Prostate gland (tissue), 2 donors: ENCODE measurements at regions not wholly inside any gene's neighbourhood (a gene's known extent, or its start where the extent isn't known, plus 50 kb on each side); places are given as distances from the start of the nearest gene placed in this dataset.

Experiments used
- DNase-seq: peaks from one replicate; pipeline ENCODE4 v3.0.0-alpha.2; 2019; ENCODE audit warnings: low spot score
- H3K27ac ChIP-seq, 2 donors: fragments of 200-600 bp; sonication (generic); 2 replicates each; pipeline ENCODE4 v1.5.1; 2017 to 2019
- H3K27me3 ChIP-seq: fragments of 200-600 bp; sonication (generic); replicated peaks from 2 replicates; pipeline ENCODE4 v1.5.1; 2019; ENCODE audit not compliant: insufficient read depth
- H3K36me3 ChIP-seq, 2 donors: fragments of 200-600 bp; sonication (generic); 1 replicate in 1 of 2; 2 replicates in 1 of 2; pipeline versions ENCODE4 v1.5.1 to v1.8.1; 2017 to 2019
- H3K4me1 ChIP-seq: fragments of 200-600 bp; sonication (generic); replicated peaks from 2 replicates; pipeline ENCODE4 v1.5.1; 2019
- H3K4me3 ChIP-seq, 2 donors: fragments of 200-600 bp; sonication (generic); 2 replicates each; pipeline ENCODE4 v1.5.1; 2017 to 2019
- H3K9me3 ChIP-seq: fragments of 200-600 bp; sonication (generic); 2 replicates; pipeline ENCODE4 v1.5.1; 2017
- CTCF ChIP-seq, 4 experiments: fragments of 200-600 bp in 2 of 4; fragments of 450-650 bp in 2 of 4; sonication (generic) in 2 of 4; IDR thresholded peaks; 1 replicate in 3 of 4; 2 replicates in 1 of 4; pipeline ENCODE4 v1.5.1; 2016 to 2019; ENCODE audit warnings: antibody characterized with exemption in 4 of 4, mild to moderate bottlenecking in 2 of 4, moderate library complexity in 2 of 4
- POLR2A ChIP-seq: fragments of 450-650 bp; IDR thresholded peaks from one replicate; pipeline ENCODE4 v1.6.1; 2016; ENCODE audit warnings: antibody characterized with exemption, mild to moderate bottlenecking
- POLR2AphosphoS5 ChIP-seq: sonication (generic); formaldehyde crosslinking; IDR thresholded peaks from one replicate; pipeline ENCODE4 v1.6.1; 2017; ENCODE audit warnings: antibody characterized with exemption
- WGBS: methylation state at CpG from one replicate; pipeline ENCODE4 v1.1.5; 2018; 5-methylcytosine and 5-hydroxymethylcytosine counted together
- intact Hi-C: fragments of 100-400 bp; cut with DNase I; formaldehyde crosslinking; loops from one replicate; pipeline ENCODE4 v1.14.2; 2022

- TF ChIP-seq POLR2AphosphoS5 (no peak), CTCF (IDR thresholded peaks at IDR 0.05) (no peak), POLR2A (no peak)
- WGBS: 53% methylated on average over 4 of the region's 4 CpGs
- H3K4me3 ChIP-seq: no peak overlapping the region
- H3K9me3 ChIP-seq: no peaks in the 10 kb centered on the region
- no peaks in the 10 kb centered on the region for H3K4me1 ChIP-seq
- no peaks in the 10 kb centered on the region for H3K36me3 ChIP-seq
- H3K27ac ChIP-seq: no peak overlapping the region
- intact Hi-C loops: no loop called here
- DNase-seq: no peak
- no peaks in the 10 kb centered on the region for H3K27me3 ChIP-seq
Measured at GRCh38 chr22:22076932-22077703, 94.5 kb upstream of the TOP3B start.

GRCh38 chr22:22076361-22076760 lies 93.8 kb upstream of the TOP3B start:
- no peaks in the 10 kb centered on the region for H3K27me3 ChIP-seq
- no peak overlapping the region for H3K4me3 ChIP-seq
- DNase-seq: no peak
- H3K27ac ChIP-seq: no peak overlapping the region
- TF ChIP-seq POLR2AphosphoS5 (no peak), CTCF (IDR thresholded peaks at IDR 0.05) (no peak), POLR2A (no peak)
- no peaks in the 10 kb centered on the region for H3K4me1 ChIP-seq
- no peaks in the 10 kb centered on the region for H3K36me3 ChIP-seq
- intact Hi-C loops: no loop called here
- H3K9me3 ChIP-seq: no peaks in the 10 kb centered on the region

GRCh38 chr22:22075382-22076163 lies 93.0 kb upstream of the TOP3B start:
- intact Hi-C loops: no loop called here
- no peaks in the 10 kb centered on the region for H3K9me3 ChIP-seq
- no peak overlapping the region for H3K4me3 ChIP-seq
- TF ChIP-seq POLR2A (no peak), POLR2AphosphoS5 (no peak), CTCF (IDR thresholded peaks at IDR 0.05) (no peak)
- no peak for DNase-seq
- no peak overlapping the region for H3K27ac ChIP-seq
- no peaks in the 10 kb centered on the region for H3K4me1 ChIP-seq
- no peaks in the 10 kb centered on the region for H3K36me3 ChIP-seq
- H3K27me3 ChIP-seq: no peaks in the 10 kb centered on the region
- 84% methylated on average over 12 of the region's 12 CpGs for WGBS

- Histone ChIP-seq H3K36me3 (no peaks in the 10 kb centered on the region), H3K4me1 (no peaks in the 10 kb centered on the region), H3K27me3 (no peaks in the 10 kb centered on the region), H3K9me3 (no peaks in the 10 kb centered on the region), H3K27ac (no peak overlapping the region), H3K4me3 (no peak overlapping the region)
- intact Hi-C loops: no loop called here
- TF ChIP-seq CTCF (IDR thresholded peaks at IDR 0.05) (no peak), POLR2AphosphoS5 (no peak), POLR2A (no peak)
- no peak for DNase-seq
- WGBS: 20% methylated on average over 1 of the region's 1 CpG
Measured at GRCh38 chr22:22074634-22075381, 92.2 kb upstream of the TOP3B start.
